Activated CD4-positive, alpha-beta T cell treated with anti-CD3 and anti-CD28 coated beads, Interleukin-2, amount 10 ng/mL, durations not matched to agents 24 days and 14 days (primary cell): ENCODE measurements at regions not wholly inside any gene's neighbourhood (a gene's known extent, or its start where the extent isn't known, plus 50 kb on each side); places are given as distances from the start of the nearest gene placed in this dataset.

ENCODE experiments used
- DNase-seq: peaks from one replicate; pipeline ENCODE4 v3.0.0; 2022
- H3K27ac Mint-ChIP-seq: one replicate; pipeline ENCODE4 v1.8.0; 2022; ENCODE audit warnings: mild to moderate bottlenecking, mixed read lengths
- H3K27me3 Mint-ChIP-seq: one replicate; pipeline ENCODE4 v1.8.0; 2022; ENCODE audit warnings: mixed read lengths
- H3K36me3 Mint-ChIP-seq: one replicate; pipeline ENCODE4 v1.8.0; 2022; ENCODE audit warnings: low read depth, mild to moderate bottlenecking, mixed read lengths
- H3K4me1 Mint-ChIP-seq: one replicate; pipeline ENCODE4 v1.8.0; 2021; ENCODE audit warnings: mixed read lengths
- H3K4me3 Mint-ChIP-seq: one replicate; pipeline ENCODE4 v1.8.0; 2022; ENCODE audit warnings: mild to moderate bottlenecking, moderate library complexity, mixed read lengths
- H3K9me3 Mint-ChIP-seq: one replicate; pipeline ENCODE4 v1.8.0; 2021; ENCODE audit warnings: mixed read lengths
- intact Hi-C: fragments of 100-400 bp; cut with micrococcal nuclease; formaldehyde crosslinking; loops from one replicate; pipeline ENCODE4 v1.15.1; 2023

GRCh38 chr19:20858218-20858617 lies 64.8 kb upstream of the ZNF85 start:
- intact Hi-C loops = no loop called here
- no peaks in the 10 kb centered on the region for H3K27me3 Mint-ChIP-seq
- no peaks in the 10 kb centered on the region for H3K4me1 Mint-ChIP-seq
- peaks cover 54% of the 10 kb centered on the region for H3K9me3 Mint-ChIP-seq
- H3K36me3 Mint-ChIP-seq = no peaks in the 10 kb centered on the region
- DNase-seq = no peak
- no peak overlapping the region for H3K4me3 Mint-ChIP-seq
- H3K27ac Mint-ChIP-seq = no peak overlapping the region

- intact Hi-C loops = no loop called here
- DNase-seq = no peak
- Mint-ChIP-seq H3K4me3 (no peak overlapping the region), H3K9me3 (peaks cover 49% of the 10 kb centered on the region), H3K27ac (no peak overlapping the region), H3K4me1 (no peaks in the 10 kb centered on the region), H3K27me3 (no peaks in the 10 kb centered on the region), H3K36me3 (no peaks in the 10 kb centered on the region)
Observed at GRCh38 chr19:20858861-20859260, 64.2 kb upstream of the ZNF85 start.

GRCh38 chr19:20860339-20860738 lies 62.7 kb upstream of the ZNF85 start:
- Mint-ChIP-seq H3K36me3 (no peaks in the 10 kb centered on the region), H3K4me3 (no peak overlapping the region), H3K27ac (no peak overlapping the region), H3K9me3 (peaks cover 43% of the 10 kb centered on the region), H3K4me1 (no peaks in the 10 kb centered on the region), H3K27me3 (no peaks in the 10 kb centered on the region)
- DNase-seq = no peak
- intact Hi-C loops = no loop called here

GRCh38 chr19:20863176-20863575 lies 59.9 kb upstream of the ZNF85 start:
- Mint-ChIP-seq H3K9me3 (peaks cover 56% of the 10 kb centered on the region), H3K36me3 (no peaks in the 10 kb centered on the region), H3K4me3 (no peak overlapping the region), H3K27me3 (no peaks in the 10 kb centered on the region), H3K27ac (no peak overlapping the region), H3K4me1 (no peaks in the 10 kb centered on the region)
- no peak for DNase-seq
- intact Hi-C loops = no loop called here
